ENCODE measurements at regions not wholly inside any gene's neighbourhood (a gene's known extent, or its start where the extent isn't known, plus 50 kb on each side); places are given as distances from the start of the nearest gene placed in this dataset.
"Not testable (repeated sequence)": the region's sequence is repeated elsewhere in the genome, so short reads cannot be mapped to it uniquely, and the experiment has no call there.

DNA sequence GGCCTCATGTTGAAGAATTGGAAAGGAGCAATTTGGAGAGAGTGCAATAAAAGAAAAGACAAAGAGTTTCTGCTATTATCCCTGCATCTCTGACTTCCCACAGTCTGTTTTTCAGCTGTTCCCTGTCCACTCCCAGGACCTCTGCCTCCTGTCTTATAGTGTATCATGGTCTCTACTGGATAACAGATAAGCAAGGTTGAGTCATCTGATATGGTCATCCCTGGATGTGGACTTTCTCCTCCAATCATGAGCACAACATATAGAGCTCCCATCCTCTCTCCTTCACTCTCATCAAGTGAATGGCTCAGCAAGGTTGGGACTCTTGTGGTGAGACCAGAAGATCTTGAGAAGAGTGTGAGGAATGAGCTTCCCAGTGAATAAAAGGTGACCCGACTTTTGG is 123.1 kb downstream of the PLCE1 start:
- no peak for DNase-seq (ENCODE audit: low read depth, low spot score)
- H3K4me3 ChIP-seq (ENCODE audit: low read length), result no peak overlapping the region

- H3K4me3 ChIP-seq (ENCODE audit: low read length), result no peak overlapping the region
- DNase-seq (ENCODE audit: low read depth, low spot score), result no peak
Observed at GRCh38 chr10:94122211-94122610, 128.5 kb downstream of the PLCE1 start.

GRCh38 chr10:94123258-94123995 is 129.7 kb downstream of the PLCE1 start:
- no peak for DNase-seq (ENCODE audit: low read depth, low spot score)
- H3K4me3 ChIP-seq (ENCODE audit: low read length), result no peak overlapping the region

DNA sequence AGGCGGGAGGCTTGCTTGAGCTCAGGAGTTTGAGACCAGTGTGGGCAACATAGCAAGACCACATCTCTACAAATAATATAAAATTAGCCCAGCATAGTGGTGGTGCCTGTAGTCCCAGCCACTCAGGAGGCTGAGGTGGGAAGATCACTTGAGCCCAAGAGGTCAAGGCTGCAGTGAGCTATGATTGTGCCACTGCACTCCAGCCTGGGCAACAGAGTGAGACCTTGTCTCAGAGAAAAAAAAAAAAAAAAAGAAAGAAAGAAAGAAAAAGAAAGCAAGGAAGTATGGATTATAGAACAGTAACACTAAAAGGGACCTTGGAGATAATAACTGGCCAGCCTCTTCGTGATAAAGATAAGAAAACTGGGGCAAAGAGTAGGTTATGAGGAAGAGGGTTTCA is 130.4 kb downstream of the PLCE1 start:
- not testable (repeated sequence) for H3K4me3 ChIP-seq (ENCODE audit: low read length); DNase-seq (ENCODE audit: low read depth, low spot score)

GRCh38 chr10:94125268-94125667 is 131.5 kb downstream of the PLCE1 start:
- DNase-seq (ENCODE audit: low read depth, low spot score); H3K4me3 ChIP-seq (ENCODE audit: low read length): not testable (repeated sequence)

- no peak overlapping the region for H3K4me3 ChIP-seq (ENCODE audit: low read length)
- no peak for DNase-seq (ENCODE audit: low read depth, low spot score)
Observed at GRCh38 chr10:94125856-94126255, 132.1 kb downstream of the PLCE1 start.

DNA sequence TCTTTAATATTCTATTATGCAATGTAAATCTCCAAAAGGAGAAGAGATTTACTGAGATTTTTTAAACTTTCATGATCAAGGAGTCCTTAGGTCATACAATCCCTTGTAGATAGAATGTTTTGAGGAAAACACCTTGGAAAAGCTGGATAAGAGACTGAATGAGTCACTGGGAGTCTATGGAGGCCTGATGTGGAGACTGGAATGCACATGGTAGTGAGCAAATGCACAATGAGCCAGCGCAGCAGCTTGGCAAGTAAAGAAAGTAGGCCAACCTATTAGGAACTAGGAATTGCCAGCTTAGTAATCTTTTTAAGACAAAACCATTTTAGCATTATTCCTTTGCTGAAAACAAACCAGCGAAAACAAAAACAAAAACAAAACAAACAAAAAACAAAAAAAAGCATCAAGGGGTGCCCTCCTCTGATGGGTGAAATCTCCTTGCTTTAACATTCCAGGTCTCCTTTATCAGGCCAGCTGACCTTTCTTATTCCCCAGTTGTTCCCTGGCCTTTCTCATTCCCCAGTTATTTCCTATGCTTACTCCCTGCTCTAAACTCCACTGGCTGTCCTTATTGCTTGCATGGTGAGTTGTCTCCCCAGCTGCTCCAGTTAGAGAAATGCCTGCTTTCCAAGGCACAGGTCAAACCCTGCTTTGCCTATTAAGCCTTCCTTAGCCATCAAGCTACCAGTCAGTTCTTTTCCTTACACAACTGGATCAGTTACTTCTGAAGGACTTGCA is 135.8 kb downstream of the PLCE1 start:
- no peak for DNase-seq (ENCODE audit: low read depth, low spot score)
- no peak overlapping the region for H3K4me3 ChIP-seq (ENCODE audit: low read length)

- no peak for DNase-seq (ENCODE audit: low read depth, low spot score)
- H3K4me3 ChIP-seq (ENCODE audit: low read length), result no peak overlapping the region
Observed at GRCh38 chr10:94131885-94132284, 138.2 kb downstream of the PLCE1 start.

DNA sequence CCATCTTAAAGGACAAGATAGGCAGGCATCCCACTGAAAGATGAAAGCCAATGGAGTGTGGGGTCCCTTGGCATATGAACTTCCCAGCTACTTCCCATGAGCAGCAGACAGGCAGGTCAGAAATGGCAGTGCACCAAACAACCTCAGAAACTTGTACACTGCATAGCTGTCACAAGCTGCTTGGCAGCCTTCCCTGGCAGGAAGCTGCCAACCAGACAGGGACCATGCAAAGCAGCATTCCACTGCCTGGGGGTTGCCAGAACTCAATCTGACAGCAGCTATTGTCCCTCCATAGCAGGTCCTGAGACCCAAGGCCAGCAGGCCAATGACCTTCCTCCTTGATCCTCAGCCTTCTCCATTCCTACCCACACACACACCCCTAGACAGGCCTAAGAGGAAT is 139.5 kb downstream of the PLCE1 start:
- no peak for DNase-seq (ENCODE audit: low read depth, low spot score)

GRCh38 chr10:94137747-94138146 is 144.0 kb downstream of the PLCE1 start:
- no peak for DNase-seq (ENCODE audit: low read depth, low spot score)
- H3K4me3 ChIP-seq (ENCODE audit: low read length), result no peak overlapping the region

More for the DNA sequence above, 139.5 kb downstream of the PLCE1 start:
- H3K4me3 ChIP-seq (ENCODE audit: low read length), result no peak overlapping the region

GRCh38 chr10:94138391-94138790 is 144.7 kb downstream of the PLCE1 start:
- DNase-seq (ENCODE audit: low read depth, low spot score), result no peak
- H3K4me3 ChIP-seq (ENCODE audit: low read length), result no peak overlapping the region

GRCh38 chr10:94143261-94143660 is 149.5 kb downstream of the PLCE1 start:
- no peak for DNase-seq (ENCODE audit: low read depth, low spot score)
- no peak overlapping the region for H3K4me3 ChIP-seq (ENCODE audit: low read length)

DNA sequence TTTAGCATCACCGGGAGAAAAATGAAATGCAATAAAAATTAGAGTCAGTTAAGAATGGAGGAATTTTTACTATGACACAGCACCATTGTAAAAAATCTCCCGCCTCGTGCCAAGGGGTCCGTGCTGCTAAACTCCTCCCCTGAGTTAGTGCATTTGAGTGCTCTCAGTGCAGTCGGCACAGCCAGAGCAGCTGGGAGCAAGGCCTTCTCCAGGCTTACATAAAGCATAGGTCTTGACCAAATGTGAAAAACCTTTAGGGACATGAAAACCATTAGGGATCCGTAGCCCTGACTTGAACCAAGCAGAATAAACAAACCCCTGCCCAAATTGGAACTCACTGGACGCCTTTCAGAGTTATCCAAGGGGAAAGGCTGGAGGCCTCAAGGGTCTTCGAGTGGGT is 152.6 kb downstream of the PLCE1 start:
- DNase-seq (ENCODE audit: low read depth, low spot score), result no peak
- no peak overlapping the region for H3K4me3 ChIP-seq (ENCODE audit: low read length)

DNA sequence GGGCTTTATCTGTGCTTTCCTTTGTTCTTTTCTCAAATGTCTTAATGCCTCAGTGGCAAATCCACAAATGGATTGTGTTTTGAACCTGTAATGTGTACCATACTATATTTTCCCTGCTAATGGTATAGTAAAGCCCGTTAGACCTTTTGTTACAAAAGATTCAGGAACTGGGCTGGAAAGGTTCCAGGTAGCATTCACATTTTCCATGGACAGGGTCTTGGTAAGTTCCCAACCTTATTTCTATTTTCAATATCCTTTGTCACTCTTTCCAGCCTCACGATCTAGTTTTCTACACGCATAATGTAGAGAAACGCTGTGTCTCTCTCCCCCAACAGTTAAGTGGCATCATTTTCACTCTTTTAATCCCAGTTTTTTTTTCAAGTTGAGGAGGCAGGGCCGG is 153.0 kb downstream of the PLCE1 start:
- no peak overlapping the region for H3K4me3 ChIP-seq (ENCODE audit: low read length)
- no peak for DNase-seq (ENCODE audit: low read depth, low spot score)

- no peak for DNase-seq (ENCODE audit: low read depth, low spot score)
- H3K4me3 ChIP-seq (ENCODE audit: low read length), result no peak overlapping the region
Observed at GRCh38 chr10:94149702-94150101, 156.0 kb downstream of the PLCE1 start.

GRCh38 chr10:94150541-94151184 is 156.9 kb downstream of the PLCE1 start:
- no peak overlapping the region for H3K4me3 ChIP-seq (ENCODE audit: low read length)
- DNase-seq (ENCODE audit: low read depth, low spot score), result no peak

- H3K4me3 ChIP-seq (ENCODE audit: low read length), result no peak overlapping the region
- DNase-seq (ENCODE audit: low read depth, low spot score), result no peak
Observed at GRCh38 chr10:94155722-94156271, 162.1 kb downstream of the PLCE1 start.

GRCh38 chr10:94156453-94156852 is 162.7 kb downstream of the PLCE1 start:
- no peak for DNase-seq (ENCODE audit: low read depth, low spot score)
- no peak overlapping the region for H3K4me3 ChIP-seq (ENCODE audit: low read length)

DNA sequence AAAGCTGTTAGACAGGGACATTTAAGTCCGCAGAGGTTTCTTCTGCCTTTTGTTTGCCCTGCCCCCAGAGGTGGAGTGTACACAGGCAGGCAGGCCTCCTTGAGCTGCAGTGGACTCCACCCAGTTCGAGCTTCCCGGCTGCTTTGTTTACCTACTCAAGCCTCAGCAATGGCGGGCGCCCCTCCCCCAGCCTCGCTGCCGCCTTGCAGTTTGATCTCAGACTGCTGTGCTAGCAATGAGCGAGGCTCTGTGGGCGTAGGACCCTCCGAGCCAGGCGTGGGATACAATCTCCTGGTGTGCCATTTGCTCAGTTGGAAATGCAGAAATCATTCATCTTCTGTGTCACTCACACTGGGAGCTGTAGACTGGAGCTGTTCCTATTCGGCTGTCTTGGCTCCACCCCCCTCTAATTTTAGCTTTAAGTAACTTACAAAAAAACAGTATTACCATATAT is 171.5 kb downstream of the PLCE1 start:
- DNase-seq (ENCODE audit: low read depth, low spot score); H3K4me3 ChIP-seq (ENCODE audit: low read length): not testable (repeated sequence)

DNA sequence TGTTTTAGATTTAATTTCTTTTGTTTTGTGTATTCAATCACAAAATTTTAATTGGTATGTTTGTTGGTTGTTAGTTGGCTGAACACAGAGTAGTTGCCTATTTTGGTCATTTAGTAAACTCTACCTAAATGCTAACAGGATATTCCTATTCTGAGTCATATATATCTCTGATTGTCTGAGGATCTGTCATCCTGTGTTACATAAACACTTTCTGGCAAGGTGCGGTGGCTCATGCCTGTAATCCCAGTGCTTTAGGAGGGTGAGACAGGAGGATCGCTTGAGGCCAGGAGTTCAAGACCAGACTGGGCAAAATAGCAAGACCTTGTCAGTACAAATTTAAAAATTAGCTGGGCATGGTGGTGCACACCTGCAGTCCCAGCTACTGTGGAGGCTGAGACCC is 178.6 kb downstream of the PLCE1 start:
- DNase-seq (ENCODE audit: low read depth, low spot score), result no peak
- H3K4me3 ChIP-seq (ENCODE audit: low read length), result no peak overlapping the region
